CD4-positive, alpha-beta T cell treated with Interferon gamma for 1 hour (primary cell): ENCODE measurements at regions not wholly inside any gene's neighbourhood (a gene's known extent, or its start where the extent isn't known, plus 50 kb on each side); places are given as distances from the start of the nearest gene placed in this dataset.
"Not testable (repeated sequence)": the region's sequence is repeated elsewhere in the genome, so short reads cannot be mapped to it uniquely, and the experiment has no call there.

Experiments used
- DNase-seq: peaks from one replicate; pipeline ENCODE4 v3.0.0-alpha.2; 2020

GRCh38 chr20:12072954-12073264, 155.2 kb downstream of the BTBD3 start:
- DNase-seq, result no peak

GRCh38 chr20:12074111-12074655, 156.5 kb downstream of the BTBD3 start:
- no peak for DNase-seq

- DNase-seq, result no peak
Measured at GRCh38 chr20:12076200-12076599, 158.5 kb downstream of the BTBD3 start.

- DNase-seq, result no peak
Measured at GRCh38 chr20:12077875-12078274, 160.2 kb downstream of the BTBD3 start.

- DNase-seq, result no peak
Measured at GRCh38 chr20:12079490-12079889, 161.8 kb downstream of the BTBD3 start.

GRCh38 chr20:12083269-12083668, 165.6 kb downstream of the BTBD3 start:
- DNase-seq, result no peak

GRCh38 chr20:12084482-12084881, 166.8 kb downstream of the BTBD3 start:
- DNase-seq, result no peak

- no peak for DNase-seq
Measured at GRCh38 chr20:12086359-12086758, 168.7 kb downstream of the BTBD3 start.

GRCh38 chr20:12090920-12091319, 173.2 kb downstream of the BTBD3 start:
- DNase-seq, result no peak

- no peak for DNase-seq
Measured at GRCh38 chr20:12093057-12093796, 175.5 kb downstream of the BTBD3 start.

- DNase-seq, result not testable (repeated sequence)
Measured at GRCh38 chr20:12093797-12094190, 176.1 kb downstream of the BTBD3 start.

GRCh38 chr20:12095180-12095920, 177.7 kb downstream of the BTBD3 start:
- DNase-seq, result no peak

GRCh38 chr20:12098421-12098820, 180.7 kb downstream of the BTBD3 start:
- no peak for DNase-seq

- no peak for DNase-seq
Measured at GRCh38 chr20:12108846-12109245, 191.2 kb downstream of the BTBD3 start.

- DNase-seq, result no peak
Measured at GRCh38 chr20:12110274-12110673, 192.6 kb downstream of the BTBD3 start.

GRCh38 chr20:12110711-12111110, 193.0 kb downstream of the BTBD3 start:
- DNase-seq, result no peak

- no peak for DNase-seq
Measured at GRCh38 chr20:12111431-12112088, 193.9 kb downstream of the BTBD3 start.

- no peak for DNase-seq
Measured at GRCh38 chr20:12112089-12112474, 194.4 kb downstream of the BTBD3 start.

- no peak for DNase-seq
Measured at GRCh38 chr20:12112665-12113064, 195.0 kb downstream of the BTBD3 start.

GRCh38 chr20:12113075-12113467, 195.4 kb downstream of the BTBD3 start:
- no peak for DNase-seq

GRCh38 chr20:12113468-12114371, 196.0 kb downstream of the BTBD3 start:
- no peak for DNase-seq

- not testable (repeated sequence) for DNase-seq
Measured at GRCh38 chr20:12129114-12129513, 211.4 kb downstream of the BTBD3 start.

GRCh38 chr20:12129532-12129931, 211.8 kb downstream of the BTBD3 start:
- DNase-seq, result not testable (repeated sequence)
